ENCODE measurements at regions not wholly inside any gene's neighbourhood (a gene's known extent, or its start where the extent isn't known, plus 50 kb on each side); places are given as distances from the start of the nearest gene placed in this dataset.

GRCh38 chr2:120612471-120612870, 123.2 kb upstream of the GLI2 start:
- TF ChIP-seq CTCF (conservative IDR thresholded peaks at IDR 0.05 in 1 of 2, IDR thresholded peaks at IDR 0.05 in 1 of 2; ENCODE audit: low read depth in 1 of 2, low read length in 2 of 2) (no peak), EZH2 (IDR thresholded peaks at IDR 0.05; ENCODE audit: low read length, missing control alignments) (no peak)
